HG03108 (cell line): ENCODE measurements at regions not wholly inside any gene's neighbourhood (a gene's known extent, or its start where the extent isn't known, plus 50 kb on each side); places are given as distances from the start of the nearest gene placed in this dataset.
"Not testable (repeated sequence)": the region's sequence is repeated elsewhere in the genome, so short reads cannot be mapped to it uniquely, and the experiment has no call there.

Source experiments
- ATAC-seq: cut with Tn5 transposase; IDR thresholded peaks from one replicate; pipeline ENCODE4 v1.9.1; 2021; ENCODE audit warnings: moderate library complexity; ENCODE audit not compliant: unreplicated experiment

- not testable (repeated sequence) for ATAC-seq
Measured at GRCh38 chr16:88162778-88163177, 211.5 kb downstream of the BANP start.

DNA sequence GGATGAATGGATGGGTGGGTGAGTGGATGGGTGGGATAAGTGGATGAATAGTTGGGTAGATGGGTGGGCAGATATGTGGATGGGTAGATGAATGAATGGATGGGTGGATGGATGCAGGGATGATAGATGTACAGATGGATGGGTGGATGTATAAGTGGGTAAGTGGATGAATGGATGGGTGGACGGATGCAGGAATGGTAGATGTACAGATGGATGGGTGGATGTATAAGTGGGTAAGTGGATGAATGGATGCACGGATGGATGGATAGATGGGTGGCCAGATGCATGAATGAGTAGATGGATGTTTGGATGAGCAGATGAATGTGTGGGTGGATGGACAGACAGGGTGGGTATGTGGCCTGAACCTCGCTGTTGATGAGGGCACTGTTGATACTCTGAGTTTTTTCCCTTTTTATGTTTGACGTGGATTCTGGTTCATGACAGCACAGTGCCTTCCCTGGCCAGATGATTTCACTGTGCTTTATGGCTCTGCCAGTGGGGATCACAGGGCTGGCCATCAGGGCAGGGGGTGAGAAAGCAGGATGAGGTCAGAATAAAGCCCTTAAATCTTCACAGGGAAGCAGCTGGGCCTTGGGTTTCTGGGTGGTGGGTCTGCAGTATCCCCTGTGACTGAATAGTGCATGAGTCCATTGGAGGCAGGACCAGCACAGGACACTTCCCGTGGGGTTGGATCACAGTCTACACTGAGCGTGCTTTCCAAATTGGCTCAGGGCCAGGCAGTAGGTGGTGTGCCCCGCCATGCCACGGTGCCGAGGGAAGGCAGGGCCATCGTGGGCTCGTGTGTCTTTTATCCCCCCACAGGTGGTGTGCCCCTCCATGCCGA is 213.2 kb downstream of the BANP start:
- not testable (repeated sequence) for ATAC-seq

GRCh38 chr16:88165040-88165544 is 213.9 kb downstream of the BANP start:
- not testable (repeated sequence) for ATAC-seq

DNA sequence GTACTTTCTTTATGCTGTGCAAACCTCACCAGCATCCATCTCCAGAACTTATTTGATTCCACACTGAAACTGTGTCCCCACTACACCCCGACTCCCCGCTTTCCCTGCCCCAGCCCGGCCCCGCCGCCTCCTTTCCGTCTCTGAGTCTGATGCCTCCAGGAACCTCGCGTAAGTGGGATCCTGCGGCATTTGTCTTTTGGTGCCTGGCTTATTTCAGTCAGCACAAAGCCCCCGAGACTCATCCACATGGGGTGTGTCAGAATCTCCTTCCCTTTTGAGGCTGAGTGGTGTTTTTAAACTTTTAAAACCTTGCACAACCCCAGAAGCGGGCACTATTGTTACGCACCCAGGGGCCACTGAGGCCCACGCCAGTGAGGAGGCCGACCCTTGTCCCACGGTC is 214.4 kb downstream of the BANP start:
- not testable (repeated sequence) for ATAC-seq

DNA sequence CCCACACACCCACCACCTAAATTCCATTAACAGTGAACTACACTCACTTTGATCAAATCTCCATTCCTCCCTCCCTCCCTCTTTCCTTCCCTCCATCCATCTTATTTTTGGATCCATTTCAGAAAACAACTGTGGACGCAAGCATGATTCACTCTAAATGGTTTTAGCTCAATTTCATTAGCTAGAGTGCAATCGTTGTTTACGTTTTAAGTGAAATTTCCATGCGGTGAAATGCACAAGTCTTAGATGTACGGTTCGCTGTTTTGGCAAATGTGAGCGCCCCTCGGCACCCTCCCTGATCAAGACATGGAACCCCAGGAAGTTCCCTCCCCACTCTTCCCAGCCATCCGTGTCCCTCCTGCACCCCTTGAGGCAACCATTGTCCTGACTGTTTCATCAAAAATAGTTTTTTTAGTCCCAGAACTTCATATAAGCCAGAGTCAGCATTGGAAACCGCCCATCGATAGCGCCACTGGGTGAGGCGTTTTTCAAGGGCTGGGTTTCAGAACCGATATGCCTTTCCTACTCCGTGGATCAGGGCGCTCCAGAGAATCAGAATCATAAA is 215.1 kb downstream of the BANP start:
- ATAC-seq = not testable (repeated sequence)

- ATAC-seq = not testable (repeated sequence)
Measured at GRCh38 chr16:88167798-88168556, 214.8 kb upstream of the ZNF469 start.

- not testable (repeated sequence) for ATAC-seq
Measured at GRCh38 chr16:88168557-88168949, 214.2 kb upstream of the ZNF469 start.

DNA sequence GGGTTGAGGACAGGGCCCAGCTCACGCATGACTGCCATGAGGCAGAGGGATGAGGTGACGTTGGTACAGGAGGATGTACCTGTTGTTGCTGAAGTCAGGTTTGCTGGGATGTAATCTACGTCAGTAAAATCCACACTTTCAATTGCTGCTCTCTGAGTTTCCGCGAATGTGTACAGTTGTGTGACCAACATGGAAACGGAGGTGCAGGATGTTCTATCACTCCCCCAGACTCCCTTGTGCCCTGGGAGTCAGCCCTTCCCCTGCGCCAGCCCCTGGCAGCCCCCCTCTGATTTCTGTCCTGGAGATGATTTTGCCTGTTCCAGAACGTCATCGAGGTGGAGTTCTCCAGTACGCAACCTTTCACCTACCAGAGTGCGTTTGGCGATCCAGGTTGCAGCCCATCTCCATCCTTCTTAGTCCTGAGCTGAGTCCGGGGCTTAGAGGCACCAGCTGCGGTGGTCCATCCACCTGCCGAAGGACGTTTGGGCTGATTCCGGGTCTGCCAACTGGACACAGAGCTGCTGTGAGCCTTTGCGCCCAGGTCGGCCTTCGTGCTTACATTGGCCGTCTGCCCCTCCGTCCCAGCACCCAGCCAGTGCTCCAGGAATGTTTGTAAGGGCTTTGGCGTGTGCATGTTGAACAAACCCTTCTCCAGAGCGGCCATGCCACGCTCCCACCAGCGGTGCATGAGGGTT is 213.5 kb upstream of the ZNF469 start:
- not testable (repeated sequence) for ATAC-seq

DNA sequence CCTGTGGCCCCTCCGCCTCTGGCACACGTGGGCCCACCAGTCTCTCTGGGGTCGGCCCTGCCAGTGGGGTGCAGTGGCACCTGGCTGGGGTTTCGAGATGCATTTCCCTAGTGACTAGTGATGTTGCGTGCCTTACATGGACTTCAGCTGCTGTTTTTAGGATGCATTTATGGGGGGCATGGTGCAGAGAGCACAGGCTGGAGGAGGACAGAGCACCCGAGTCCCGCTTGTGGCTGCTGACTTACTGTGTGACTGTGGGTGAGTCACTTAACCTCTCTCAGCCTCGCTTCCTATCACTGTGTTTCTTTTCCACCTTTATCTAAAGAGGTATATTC is 213.0 kb upstream of the ZNF469 start:
- not testable (repeated sequence) for ATAC-seq

GRCh38 chr16:88170528-88170991 is 212.2 kb upstream of the ZNF469 start:
- no peak for ATAC-seq

DNA sequence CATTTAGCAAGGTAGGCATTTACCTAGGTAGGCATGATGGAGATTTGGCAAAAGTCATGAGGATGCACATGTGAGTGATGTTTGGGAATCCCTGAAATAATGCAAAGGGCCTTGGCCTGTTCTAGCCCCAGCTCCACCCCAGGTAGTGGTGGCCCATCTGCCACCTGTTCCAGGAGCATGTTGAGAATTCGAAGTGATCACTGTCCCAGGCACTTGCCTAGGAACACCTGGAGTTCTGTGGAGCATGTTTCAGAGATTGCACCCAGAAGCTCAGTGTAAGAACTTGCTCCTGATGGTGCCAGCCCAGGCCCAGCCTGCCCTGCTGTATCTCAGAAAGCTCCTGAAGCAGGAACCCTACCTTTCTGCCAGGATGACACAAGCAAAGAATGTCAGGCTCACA is 211.6 kb upstream of the ZNF469 start:
- ATAC-seq = not testable (repeated sequence)

- ATAC-seq = not testable (repeated sequence)
Measured at GRCh38 chr16:88176184-88176583, 206.6 kb upstream of the ZNF469 start.

DNA sequence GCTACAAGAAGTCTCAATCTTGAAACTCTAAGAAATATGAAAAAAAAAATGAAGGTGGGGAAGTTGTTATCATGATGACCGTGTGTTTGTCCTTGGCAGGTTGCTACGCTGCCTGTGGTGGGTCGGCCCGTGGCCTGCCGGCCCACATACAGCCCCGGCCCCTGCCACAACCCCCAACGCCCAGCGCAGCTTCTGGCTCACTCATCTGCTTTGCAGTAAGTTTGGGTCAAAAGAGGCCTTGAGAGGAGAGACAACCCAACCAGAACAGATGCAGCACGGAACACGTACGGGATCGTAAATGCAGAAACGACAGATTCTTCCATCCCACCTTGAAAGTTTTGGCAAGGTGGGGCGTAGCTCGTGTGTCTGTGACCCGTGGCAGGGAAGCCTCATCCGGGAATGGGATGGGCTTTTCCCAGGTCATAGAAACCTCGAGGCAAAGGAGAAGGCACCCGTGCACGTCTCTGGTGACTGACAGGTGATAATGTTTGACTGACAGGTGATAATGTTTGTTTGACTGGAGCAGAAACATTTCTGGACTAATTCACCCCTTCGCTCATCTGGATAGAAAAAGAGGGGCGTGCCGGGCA is 206.1 kb upstream of the ZNF469 start:
- not testable (repeated sequence) for ATAC-seq

GRCh38 chr16:88178251-88178650 is 204.5 kb upstream of the ZNF469 start:
- not testable (repeated sequence) for ATAC-seq

GRCh38 chr16:88178896-88179295 is 203.9 kb upstream of the ZNF469 start:
- not testable (repeated sequence) for ATAC-seq

- not testable (repeated sequence) for ATAC-seq
Measured at GRCh38 chr16:88182967-88183881, 199.5 kb upstream of the ZNF469 start.

DNA sequence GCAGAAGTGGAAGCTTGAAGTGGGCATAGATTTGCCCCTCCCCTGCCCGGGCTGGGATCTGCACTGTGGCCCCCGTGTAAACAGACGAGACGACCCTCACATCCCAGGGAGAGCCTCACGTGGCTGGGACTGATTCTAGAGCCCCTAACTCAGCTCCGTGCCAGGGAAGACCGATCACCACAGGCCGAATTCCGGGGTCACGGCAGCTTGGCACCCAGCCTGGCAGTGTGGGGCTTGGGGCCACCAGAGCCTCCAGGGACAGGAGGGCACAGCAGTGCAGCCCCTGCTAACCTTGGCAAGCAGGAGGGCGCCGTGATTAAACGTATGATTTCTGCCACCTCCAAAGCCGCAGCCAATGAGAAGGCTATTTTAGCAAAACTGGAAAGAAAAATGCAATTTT is 198.7 kb upstream of the ZNF469 start:
- not testable (repeated sequence) for ATAC-seq

DNA sequence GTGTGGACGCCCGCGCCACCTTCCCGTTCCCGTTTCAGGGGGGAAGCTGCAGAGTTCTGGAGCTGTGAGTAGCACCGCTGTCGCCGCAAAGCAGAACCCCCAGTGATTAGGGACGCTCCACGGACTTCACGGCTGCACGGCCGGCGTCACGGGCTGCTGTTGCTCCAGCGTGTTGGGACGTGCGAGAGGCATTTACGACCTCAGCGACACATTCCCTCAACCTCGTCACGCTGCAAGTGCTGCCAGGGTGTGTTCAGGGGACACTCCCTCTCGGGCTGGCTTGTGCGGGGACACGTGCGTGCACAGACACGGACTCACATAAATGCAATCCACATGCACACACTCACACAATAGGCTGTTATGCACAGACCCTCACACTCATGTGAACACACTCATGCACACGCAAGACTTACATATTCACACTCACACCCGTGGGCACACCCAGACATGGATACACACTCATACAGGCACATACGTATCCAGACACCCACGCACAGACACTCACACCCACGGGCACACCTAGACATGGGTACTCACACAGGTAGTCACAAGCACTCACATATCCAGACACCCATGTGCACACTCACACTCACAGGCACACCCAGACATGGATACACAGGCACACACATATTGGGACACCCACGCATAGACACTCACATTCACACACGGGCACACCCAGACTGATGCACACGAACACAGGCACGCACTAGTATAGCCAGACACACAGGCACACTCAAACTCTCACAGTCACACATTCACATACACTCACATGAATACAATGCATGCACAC is 198.0 kb upstream of the ZNF469 start:
- not testable (repeated sequence) for ATAC-seq

- ATAC-seq = not testable (repeated sequence)
Measured at GRCh38 chr16:88185406-88185805, 197.4 kb upstream of the ZNF469 start.
